D721Med (cell line): ENCODE measurements at regions not wholly inside any gene's neighbourhood (a gene's known extent, or its start where the extent isn't known, plus 50 kb on each side); places are given as distances from the start of the nearest gene placed in this dataset.

Source experiments
- DNase-seq: peaks from one replicate; pipeline ENCODE4 v3.0.0; 2011; ENCODE audit warnings: low spot score; ENCODE audit not compliant: insufficient read length
- FAIRE-seq: peaks from 2 replicates; lab custom pipeline; 2011; peaks lifted over from hg19 to GRCh38; lab: Jason Lieb, UNC
- CTCF ChIP-seq: IDR thresholded peaks from 2 replicates; pipeline ENCODE4 v1.5.1; 2012; ENCODE audit warnings: mild to moderate bottlenecking, control low read depth; ENCODE audit not compliant: insufficient read depth; ENCODE audit errors: missing control alignments

DNA sequence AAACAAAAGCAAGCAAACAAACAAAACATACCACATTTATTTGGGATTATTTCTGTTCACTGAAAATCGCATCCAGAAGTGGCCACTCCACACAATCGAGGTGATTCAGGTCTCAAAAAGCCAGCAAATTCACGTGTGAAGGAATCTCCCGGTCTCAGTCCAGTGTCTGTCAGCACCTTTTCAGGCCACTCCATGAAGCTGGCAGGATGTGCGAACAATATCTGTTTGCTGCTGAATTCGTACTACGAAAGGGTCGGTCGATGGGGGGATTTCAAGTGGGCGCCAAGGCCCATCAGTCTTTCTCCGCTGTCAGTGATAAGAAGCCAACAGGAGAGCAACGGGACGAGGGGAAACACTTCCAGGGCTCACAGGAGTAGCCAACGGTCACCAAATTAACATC, 505.1 kb downstream of the IRX1 start:
- FAIRE-seq (no peak), DNase-seq (no peak)
- TF ChIP-seq CTCF, result no peak

- FAIRE-seq, result no peak
- no peak for TF ChIP-seq CTCF
These were observed 505.6 kb downstream of the IRX1 start for GRCh38 chr5:4101189-4101588.

DNA sequence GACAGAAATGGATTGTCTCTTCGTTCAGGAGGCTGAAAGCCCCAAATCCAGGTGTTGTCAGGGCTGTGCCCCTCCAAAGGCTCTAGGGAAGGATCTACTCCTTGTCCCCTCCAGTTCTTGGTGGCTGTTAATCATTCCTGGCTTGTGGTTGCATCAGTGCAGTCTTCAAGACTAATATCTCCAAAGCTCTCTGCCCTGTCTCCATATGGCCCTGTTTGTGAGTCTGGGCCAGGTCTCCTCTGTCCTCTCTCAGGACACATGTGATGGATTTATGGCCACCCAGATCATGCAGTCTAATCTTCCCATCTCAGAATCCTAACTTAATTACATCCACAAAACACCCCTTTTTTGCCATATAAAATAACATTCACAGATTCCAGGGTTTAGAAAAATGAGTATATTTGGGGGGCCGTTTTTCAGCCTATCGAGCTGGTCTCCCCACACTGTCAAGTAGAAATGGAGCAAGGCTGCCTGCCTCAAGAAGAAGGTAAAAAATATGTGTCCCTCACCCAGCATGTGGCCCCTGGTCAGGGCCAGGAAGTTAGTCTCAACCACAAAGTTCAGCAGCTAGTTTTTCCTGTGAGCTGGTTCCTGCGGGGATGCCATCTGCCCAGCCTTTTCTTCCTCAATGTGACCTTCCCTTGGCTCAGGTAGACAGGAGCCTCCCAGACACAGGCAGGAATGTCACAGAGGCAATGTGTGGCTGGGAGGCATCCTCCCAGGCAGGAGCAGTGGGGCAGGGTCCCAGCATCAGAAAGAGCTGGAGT, 509.4 kb downstream of the IRX1 start:
- TF ChIP-seq CTCF, result no peak
- DNase-seq (no peak), FAIRE-seq (no peak)

More at GRCh38 chr5:4101189-4101588, 505.6 kb downstream of the IRX1 start:
- DNase-seq, result no peak

DNA sequence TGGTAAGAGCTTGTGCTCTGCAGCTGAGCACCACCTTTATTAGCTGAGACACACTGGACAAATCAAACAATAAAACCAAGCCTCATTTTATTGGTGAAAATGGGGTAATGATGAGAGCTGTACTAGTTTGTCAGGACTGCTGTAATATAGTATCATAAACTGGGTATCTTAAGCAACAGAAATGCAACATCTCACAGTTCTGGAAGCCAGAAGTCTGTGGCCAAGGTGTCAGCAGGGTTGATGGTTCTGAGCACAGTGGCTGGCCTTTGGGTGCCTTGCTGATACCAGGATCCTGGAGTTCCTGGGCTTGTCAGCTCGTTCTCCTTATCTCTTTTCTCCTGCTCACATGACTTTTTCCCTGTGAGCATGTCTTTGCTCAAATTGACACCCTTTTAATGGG, 513.1 kb downstream of the IRX1 start:
- DNase-seq, result no peak
- no peak for TF ChIP-seq CTCF
- FAIRE-seq, result no peak

GRCh38 chr5:4113426-4113825, 517.8 kb downstream of the IRX1 start:
- DNase-seq, result no peak
- TF ChIP-seq CTCF, result no peak
- FAIRE-seq, result no peak

DNA sequence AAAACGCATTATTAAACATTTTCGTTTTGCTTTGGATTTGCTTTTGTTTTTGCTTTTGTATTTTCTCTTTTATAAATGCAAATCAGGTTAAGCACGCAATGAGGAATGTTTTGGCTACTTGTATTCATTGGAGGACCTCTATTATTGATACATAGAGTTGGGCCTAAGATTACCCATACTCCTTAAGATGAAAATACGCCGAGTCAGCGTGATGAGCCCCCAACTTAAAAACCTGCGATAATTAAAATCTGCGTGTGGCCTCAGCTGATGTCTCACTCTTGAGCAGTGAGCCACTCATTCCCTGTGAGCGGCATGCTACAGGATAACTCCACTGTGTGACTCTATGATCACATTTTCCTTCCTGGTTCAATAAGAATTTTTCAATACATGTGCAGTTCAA, 518.3 kb downstream of the IRX1 start:
- FAIRE-seq (no peak), DNase-seq (no peak)
- TF ChIP-seq CTCF, result no peak

- DNase-seq, result no peak
- TF ChIP-seq CTCF, result no peak
- no peak for FAIRE-seq
These were observed 518.8 kb downstream of the IRX1 start for GRCh38 chr5:4114452-4114851.
